ENCODE measurements at regions not wholly inside any gene's neighbourhood (a gene's known extent, or its start where the extent isn't known, plus 50 kb on each side); places are given as distances from the start of the nearest gene placed in this dataset.
A peak's percentile ranks its signal among the peaks of the same experiment; 100 is the strongest.

DNA sequence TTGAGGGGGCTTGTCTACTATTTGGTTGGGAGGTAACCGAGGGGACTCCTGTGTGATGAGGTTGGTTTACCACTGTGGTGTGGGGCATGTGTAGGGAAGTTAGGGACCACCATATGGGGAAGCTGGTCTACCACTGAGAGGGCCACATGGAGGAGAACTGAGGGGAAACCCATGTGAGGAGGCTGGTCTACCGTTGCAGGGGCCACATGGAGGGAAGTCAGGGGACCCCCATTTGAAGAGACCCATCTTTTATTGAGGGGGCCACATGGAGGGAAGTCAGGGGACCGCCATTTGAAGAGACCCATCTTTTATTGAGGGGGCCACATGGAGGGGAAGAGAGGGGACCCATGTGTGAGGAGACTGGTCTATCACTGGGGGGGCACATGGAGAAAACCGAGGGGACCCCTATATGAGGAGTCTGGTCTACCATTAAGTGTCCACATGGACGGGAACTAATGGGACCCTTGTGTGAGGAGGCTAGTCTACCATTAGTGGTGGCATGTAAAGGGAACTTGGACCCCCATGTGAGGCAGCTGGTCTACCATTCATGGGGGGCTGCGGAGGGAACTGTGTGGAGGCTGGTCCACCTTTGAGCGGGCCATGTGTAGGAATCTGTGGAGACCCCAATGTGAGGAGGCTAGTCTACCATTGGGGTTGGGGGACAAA lies 165.5 kb downstream of the FBLN2 start:
- DNase-seq = no peak

DNA sequence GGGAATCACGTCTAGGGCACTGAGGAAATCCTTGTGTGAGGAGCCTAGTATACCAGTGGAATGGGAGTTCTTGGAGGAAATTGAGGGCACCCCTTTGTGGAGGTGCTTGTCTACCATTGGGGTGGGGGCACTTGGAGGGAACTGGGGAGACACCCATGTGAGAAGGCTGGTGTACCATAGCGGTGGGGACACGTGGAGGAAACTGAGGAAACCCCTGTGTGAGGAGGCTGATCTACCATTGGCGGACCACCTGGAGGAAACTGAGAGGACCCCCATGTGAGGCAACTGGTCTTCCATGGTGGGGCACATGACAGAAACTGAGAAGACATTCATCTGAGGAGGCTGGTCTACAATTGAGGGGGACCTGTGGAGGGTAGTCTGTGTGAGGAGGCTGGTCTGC lies 164.5 kb downstream of the FBLN2 start:
- DNase-seq = no peak

DNA sequence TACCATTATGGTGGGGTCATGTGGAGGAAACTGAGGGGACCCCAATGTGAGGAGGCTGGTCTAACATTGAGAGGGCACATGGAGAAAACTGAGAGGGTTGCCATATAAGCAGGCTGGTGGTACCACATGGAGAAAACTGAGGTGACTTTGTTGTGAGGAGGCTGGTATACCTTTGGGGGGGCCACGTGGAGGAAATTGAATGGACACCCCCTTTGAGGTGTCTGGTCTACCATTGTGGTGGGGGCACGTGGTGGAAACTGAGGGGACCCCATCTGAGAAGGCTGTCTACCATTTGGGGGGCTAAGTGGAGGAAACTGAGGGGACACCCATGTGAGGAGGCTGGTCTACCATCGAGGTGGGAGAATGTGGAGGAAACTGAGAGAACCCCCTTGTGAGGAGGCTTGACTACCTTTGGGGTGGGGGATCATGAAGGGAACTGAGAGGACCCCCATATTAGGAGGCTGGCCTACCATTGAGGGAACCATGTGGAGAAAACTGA lies 163.8 kb downstream of the FBLN2 start:
- no peak for DNase-seq

DNA sequence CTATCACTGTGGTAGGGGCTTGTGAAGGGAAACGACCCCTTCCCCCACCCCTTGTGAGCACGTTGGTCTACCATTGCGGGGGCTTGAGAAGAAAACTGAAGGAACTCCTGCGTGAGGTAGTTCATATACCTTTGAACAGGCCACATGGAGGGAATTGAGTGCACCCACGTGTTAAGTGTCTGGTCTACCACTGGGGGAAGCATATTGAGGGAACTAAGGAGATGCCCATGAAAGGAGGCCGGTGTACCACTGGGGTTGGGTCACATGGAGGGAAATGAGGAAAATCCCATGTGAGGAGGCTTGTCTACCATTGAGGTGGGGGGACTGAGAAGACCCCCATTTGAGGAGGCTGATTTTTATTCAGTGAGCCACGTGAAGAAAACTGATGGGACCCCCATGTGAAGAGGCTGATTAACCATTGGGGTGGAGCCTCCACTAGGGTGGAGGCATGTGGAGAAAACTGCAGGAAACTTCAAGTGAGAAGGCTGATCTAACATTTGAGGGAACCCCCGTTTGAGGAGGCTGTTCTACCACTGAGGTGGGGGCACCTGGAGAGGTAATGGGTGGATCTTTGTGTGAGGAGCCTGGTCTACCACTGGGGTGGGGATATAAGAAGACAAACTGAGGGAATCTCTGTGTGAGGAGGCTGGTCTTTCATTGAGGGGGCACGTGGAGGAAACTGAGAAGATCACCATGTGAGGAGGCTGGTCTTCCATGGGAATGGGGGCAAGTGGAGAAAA lies 163.2 kb downstream of the FBLN2 start:
- no peak for DNase-seq

DNA sequence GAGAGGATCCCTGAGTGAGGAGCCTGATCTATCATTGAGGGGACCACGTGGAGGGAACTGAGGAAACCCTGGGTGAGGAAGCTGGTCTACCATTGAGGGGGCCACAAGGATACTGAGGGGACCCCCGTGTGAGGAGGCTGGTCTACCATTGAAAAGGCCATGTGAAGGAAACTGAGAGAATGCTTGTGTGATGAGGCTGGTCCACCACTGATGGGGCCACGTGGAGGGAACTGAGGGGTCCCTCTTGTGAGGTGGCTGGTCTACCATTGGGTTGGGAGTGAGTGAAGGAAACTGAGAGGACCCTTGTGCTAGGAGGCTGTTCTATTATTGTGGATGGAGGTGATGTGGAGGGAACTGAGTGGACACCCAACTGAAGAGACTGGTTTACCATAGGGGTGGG lies 161.3 kb downstream of the FBLN2 start:
- no peak for DNase-seq

DNA sequence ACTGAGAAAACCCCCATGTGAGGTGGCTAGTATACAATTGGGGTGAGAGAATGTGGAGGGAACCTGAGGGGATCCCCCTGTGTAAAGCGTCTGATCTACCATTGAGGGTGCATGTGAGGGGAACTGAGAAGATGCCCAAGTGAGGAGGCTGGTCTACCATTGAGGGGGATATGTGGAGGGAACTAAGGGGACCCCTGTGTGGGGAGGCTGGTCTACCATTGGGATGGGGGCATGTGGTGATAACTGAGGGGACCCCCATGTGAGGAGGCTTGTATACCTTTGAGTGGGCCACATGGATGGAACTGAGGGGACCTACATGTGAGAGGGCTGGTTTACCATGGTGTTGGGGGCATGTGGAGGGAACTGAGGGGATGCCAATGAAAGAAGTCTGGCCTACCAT lies 160.8 kb downstream of the FBLN2 start:
- DNase-seq = no peak

DNA sequence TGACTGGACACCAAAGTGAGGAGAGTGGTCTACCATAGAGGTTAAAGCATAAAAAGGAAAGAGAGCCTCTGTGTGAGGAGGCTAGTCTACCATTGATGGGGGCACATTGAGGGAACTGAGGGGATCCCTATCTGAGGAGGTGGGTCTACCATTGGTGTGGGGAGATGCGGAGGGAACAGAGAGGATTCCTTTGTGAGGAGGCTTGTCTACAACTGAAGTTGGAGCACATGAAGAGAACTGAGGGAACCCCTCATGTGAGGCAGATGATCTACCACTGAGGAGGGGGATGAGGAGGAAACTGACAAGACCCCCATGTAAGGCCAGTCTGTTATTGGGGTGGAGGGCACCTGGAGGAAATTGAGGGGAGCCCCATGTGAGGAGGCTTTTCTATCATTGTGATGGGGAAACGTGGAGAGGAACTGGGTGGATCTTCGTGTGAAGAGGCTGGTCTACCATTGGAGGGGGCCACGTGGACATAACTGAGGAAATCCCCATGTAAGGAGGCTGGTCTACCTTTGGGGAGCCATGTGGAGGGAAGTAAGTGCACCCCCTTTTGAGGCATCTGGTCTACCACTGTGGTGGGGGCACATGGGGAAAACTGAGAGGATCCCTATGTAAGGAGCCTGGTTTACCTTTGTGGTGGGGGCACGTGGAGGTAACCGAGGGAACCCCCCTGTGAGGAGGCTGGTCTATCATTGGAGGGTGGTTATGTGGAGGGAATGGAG lies 160.1 kb downstream of the FBLN2 start:
- no peak for DNase-seq

DNA sequence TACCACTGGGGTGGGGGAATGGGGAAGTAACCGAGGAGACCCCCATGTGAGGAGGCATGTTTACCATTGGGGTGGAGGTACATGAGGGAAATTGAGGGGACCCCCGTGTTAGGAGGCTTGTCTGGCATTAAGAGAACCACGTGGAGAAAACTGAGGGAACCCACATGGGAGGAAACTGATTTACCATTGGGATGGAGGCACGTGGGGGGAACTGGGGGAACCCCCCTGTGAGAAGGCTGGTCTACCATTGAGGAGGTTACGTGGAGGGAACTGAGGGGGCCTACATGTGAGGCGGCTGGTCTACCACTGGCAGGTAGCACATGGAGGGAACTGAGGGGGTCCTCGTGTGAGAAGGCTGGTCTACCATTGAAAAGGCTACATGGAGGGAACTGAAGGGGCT lies 159.4 kb downstream of the FBLN2 start:
- no peak for DNase-seq

DNA sequence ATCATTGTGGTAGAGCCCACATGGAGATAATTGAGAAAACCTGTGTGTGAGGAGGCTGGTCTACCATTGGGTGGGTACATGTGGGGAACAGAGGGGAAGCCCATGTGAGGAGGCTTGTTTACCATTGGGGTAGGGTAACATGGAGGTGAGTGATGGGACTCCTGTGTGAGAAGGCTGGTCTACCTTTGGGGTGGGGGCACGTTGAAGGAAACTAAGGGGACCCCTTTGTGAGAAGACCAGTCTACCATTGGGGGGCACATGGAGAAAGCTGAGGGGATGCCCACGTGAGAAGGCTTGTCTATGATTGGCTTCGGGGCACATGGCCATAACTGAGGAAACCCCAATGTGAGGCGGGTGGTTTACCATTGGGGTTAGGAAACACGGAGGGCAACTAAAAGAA lies 158.5 kb downstream of the FBLN2 start:
- DNase-seq = no peak

DNA sequence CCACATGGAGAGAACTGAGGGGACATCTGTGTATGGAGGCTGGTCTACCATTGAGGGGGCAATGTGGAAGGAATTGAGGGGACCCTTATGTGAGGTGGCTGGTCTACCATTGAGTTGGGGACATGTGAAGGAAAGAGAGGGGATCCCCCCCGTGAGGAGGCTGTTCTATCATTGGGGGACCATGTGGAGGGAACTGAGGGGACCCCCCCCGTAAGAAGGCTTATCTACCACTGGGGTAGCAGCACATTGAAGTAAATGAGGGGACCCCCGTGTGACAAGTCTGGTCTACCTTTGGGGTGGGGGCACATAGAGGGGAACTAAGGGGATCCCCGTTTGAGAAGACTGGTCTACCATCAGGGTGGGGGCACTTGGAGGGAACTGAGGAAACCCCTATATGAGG lies 158.0 kb downstream of the FBLN2 start:
- no peak for DNase-seq

DNA sequence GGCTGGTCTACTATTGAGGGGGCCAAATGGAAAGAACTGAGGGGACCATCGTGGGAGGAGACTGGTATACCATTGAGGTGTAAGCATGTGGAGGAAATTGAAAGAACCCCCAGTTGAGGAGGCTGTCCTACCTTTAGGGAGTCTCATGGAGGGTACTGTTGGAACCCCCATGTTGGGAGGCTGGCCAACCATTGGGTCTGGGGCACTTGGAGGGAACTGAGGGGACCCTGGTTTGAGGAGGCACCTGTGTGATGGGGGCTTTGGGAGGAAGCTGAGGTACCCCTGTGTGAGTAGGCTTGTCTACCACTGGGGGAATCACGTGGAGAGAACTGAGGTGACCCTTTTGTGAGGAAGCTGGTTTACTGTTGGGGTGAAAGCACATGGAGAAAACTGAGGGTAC lies 157.5 kb downstream of the FBLN2 start:
- no peak for DNase-seq

DNA sequence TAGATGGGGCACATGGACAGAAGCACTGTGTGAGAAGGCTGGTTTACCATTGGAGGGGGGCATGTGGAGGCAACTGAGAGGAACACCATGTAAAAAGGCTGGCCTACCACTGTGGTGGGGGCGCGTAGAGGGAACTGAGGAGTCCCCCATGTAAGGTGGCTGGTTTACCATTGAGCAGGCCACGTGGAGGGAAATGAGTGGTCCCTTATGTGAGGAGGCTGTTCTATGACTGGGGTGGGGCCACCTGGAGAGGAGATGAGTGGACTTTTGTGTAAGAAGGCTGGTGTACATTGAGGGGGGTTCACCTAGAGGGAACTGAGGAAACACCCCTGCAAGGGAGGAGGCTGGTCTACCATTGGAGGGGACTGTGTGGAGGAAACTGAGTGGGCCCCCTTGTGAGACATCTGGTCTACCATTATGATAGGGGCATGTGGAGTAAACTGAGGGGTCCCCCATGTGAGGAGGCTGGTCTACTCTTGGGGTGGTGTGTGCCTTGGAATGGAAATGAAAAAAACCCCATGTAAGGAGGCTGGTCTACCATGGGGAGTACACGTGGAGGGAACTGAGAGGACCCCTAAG lies 156.9 kb downstream of the FBLN2 start:
- no peak for DNase-seq

DNA sequence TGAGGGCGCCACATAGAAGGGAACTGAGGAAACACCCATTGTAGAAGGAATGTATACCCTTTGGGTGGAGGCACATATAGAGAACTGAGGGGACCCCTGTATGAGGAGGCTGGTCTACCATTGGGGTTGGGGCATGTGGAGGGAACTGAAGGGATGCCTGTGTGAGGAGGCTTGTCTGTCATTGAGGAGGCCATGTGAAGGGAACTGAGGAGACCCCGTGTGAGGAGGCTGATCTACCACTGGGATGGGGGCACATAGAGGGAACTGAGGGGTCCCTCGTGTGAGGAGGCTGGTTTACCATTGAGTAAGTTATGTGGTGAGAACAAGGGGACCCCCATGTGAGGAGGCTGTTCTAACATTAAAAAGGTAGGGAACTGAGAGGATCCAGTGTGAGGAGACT lies 156.1 kb downstream of the FBLN2 start:
- no peak for DNase-seq

DNA sequence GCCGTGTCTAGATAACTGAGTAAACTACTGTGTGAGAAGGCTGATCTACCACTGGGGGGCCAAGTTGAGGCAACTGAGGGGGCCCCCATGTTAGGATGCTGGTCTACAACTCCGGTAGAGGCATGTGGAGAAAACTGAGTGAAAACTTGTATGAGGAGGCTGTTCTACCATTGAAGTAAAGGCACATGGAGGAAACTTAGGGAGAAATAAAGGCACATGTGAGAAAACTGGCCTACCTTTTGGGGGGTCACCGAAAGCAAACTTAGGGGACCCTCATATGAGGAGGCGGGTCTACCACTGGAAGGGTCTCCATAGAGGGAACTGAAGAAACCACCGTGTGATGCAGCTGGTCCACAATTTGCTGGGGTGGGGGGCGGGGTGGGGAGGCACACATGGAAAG lies 155.2 kb downstream of the FBLN2 start:
- no peak for DNase-seq

DNA sequence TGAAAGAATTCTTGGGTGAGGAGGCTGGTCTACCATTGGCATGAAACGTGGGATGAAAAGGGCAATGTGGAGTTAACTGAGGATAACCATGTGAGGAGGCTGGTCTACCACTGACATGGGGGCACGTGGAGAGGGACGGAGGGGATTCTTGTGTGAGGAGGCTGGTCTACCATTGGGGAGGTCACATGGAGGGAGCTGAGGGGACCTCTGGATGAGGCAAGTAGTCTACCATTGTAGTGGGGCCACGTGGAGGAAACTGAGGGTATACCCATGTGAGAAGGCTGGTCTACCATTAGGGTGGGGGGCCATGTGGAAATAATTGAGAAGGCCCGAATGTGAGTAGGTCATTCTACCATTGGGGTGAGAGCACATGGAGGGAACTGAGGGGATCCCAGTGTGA lies 154.1 kb downstream of the FBLN2 start:
- no peak for DNase-seq

DNA sequence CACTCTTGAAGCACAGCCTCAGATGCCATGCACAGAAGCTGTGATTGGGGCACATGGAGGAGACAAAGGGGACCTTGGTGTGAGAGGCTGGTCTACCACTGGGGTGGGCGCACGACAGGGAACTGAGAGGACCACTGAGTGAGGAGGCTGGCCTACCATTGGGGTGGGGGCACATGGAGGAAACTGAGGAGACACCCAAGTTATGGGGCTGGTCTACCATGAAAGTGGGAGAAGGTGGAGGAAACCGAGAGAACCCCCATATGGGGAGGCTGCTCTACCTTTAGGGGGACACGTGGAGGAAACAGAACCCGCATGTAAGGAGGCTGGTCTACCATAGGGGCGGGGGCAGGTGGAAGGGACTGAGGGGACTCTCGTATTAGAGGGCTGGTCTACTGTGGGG lies 153.4 kb downstream of the FBLN2 start:
- DNase-seq = no peak

DNA sequence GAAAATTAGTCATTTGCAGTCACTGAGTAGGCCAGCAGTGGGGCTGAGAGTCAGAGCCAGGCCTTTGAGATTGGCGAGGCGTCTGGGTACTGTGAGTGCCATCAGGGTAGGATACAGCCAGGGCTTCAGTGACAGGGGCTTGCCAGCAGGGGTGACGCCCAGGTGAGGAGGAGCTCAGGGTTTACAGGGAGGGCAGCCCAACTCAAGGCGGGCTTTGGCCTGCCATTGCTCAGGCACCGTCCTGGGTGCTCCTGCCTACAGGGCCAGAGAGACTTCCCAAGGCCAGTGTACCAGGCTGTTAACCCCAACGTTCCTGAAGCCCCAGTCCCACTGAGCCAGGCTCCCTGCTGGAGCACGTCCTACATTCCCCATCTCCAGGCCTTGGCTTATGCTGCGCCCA lies 152.0 kb downstream of the FBLN2 start:
- DNase-seq = no peak

DNA sequence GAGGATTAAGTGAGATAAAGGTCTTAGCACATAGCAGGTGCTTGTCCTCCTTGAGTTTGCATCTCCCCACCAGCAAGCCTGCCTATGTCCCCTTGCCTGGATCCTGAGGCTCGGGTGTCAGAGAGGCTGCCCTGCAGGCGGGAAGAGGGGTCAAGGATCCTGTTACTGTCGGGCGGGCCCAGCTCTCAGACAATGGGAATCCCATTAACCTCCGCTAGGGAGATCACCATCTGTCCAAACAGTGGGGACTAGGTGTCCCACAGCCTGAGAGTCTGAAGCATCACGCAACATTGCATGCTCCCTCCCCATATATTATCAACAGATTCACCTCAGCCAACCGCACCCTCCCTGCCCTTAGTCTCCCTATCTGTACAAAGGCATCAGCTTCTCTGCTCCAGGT lies 151.4 kb downstream of the FBLN2 start:
- DNase-seq = no peak

DNA sequence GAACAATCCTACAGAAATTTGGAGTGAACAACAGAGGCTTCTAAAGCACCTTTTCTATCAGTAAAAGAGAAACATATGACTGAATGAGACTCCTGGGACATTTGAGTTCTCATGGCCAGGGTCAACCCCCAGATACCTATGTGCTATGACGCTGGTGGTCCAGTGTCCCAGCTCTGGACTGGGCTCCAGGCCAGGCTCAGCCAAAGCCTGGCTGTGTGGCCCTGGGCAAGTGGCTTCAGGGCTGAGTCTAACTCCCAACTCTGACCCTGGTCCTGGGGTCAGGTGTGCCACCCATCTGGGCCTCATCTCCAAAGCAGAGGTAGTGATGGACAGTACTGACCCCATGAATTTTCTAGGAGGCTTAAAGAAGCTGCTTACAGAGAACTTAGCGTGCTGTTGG lies 147.8 kb downstream of the FBLN2 start:
- DNase-seq = no peak

DNA sequence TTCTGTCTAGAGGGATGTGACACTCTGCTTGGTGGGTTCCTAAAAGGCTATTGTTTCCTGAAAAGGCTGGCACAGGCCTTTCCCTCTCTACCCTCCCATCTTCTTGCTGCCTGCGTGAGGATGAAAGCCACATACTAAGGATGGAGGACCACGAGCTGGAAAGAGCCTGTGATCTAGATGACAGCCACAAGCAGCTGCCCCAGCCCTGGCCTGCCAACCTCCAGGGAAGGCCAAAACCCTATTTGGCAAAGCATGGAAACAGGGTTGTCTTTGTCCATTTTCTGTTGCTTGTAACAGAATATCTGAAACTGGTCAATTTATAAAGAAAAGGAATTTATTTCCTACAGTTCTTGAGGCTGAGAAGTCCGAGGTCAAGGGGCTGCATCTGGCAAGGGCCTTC lies 144.5 kb downstream of the FBLN2 start:
- no peak for DNase-seq

DNA sequence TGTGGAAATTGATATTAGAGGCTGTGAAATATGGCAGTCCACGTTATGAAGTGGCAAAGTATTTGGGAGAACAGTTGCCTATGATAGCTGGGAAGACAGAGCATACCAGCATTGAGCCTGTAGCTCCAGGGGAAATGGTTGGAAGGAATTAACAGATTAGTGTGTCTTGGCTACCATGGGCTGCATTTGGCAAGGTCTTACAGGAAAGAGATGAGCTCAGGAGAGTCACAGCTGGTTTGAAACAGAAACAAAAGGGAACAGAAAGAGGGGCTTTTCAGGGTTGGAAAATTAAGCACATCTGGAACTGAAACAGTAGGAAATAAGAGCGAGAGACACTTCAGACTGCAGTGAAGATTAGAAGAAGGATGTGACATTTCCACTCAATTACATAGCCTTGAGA lies 141.7 kb downstream of the FBLN2 start:
- no peak for DNase-seq

DNA sequence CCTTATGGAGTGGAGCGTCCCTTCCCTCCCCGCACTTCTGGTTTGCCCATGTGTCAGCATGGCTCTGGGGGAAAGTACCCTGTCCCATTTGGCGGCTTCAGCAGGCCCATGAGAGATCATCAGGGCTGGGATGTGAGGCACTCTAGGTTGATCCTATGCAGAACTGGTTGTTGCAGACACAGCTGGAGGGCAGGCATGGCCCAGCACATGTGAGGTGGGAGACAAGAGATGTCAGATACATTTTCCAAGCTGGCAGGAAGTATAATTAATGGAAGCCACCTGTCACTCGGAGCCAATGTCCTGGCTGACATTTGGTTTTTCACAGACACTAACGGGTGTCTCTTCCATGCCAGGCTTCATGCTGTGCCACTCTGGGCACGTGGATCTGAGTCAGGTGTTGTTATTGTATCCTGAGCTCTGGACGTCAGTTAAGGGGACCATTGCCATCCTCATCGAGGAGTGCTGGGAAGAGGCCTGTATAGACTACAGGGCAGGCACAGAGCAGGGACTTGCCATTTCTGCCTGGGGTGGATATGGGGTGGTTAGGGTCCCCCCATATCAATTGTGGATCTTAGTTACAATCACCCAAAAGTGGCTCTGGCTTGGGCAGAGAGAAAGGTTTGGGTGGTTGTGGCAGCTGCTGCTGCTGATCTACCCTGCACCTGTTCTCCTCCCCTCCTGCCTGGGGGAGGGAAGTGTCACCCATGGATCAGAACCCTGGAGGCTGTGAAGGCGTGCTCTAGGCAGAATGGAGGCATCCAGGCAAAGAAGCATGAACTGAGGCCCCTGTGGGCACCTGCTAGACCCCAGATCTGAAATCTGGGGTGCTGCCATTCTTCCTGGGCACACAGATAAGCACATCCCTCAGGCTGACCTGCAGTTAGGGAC lies 140.7 kb downstream of the FBLN2 start:
- peak; percentile 6 for DNase-seq

DNA sequence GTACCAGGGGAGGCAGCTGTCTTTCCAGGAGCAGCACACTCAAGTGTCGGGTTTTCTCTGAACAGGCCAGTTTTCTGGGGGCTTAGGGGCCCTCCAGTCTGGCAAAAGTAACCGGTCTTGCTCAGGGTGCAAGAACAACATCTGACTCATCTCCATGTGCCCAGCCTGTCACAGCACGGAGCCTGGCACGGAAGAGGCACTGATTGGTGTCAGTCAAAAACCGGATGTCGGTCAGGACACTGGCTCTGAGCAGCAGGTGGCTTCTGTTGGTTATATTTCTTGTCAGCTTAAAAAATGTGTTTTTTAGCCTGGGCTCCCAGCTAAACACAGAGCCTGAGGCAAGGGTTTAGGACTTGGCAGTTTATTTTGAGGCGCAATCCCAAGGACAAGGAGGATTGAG lies 139.9 kb downstream of the FBLN2 start:
- DNase-seq = no peak

Data from NCI-H345 (cell line).